Prostate gland (tissue), 2 donors: ENCODE measurements at regions not wholly inside any gene's neighbourhood (a gene's known extent, or its start where the extent isn't known, plus 50 kb on each side); places are given as distances from the start of the nearest gene placed in this dataset.

Experiments
- POLR2A ChIP-seq: fragments of 450-650 bp; IDR thresholded peaks from one replicate; pipeline ENCODE4 v1.6.1; 2016; ENCODE audit warnings: antibody characterized with exemption, mild to moderate bottlenecking
- TF ChIP-seq, protein P1 (sequence below), 4 experiments: fragments of 200-600 bp in 2 of 4; fragments of 450-650 bp in 2 of 4; sonication (generic) in 2 of 4; IDR thresholded peaks; 1 replicate in 3 of 4; 2 replicates in 1 of 4; pipeline ENCODE4 v1.5.1; 2016 to 2019; ENCODE audit warnings: antibody characterized with exemption in 4 of 4, mild to moderate bottlenecking in 2 of 4, moderate library complexity in 2 of 4

- no peak for TF ChIP-seq POLR2A
- TF ChIP-seq, protein P1, sequence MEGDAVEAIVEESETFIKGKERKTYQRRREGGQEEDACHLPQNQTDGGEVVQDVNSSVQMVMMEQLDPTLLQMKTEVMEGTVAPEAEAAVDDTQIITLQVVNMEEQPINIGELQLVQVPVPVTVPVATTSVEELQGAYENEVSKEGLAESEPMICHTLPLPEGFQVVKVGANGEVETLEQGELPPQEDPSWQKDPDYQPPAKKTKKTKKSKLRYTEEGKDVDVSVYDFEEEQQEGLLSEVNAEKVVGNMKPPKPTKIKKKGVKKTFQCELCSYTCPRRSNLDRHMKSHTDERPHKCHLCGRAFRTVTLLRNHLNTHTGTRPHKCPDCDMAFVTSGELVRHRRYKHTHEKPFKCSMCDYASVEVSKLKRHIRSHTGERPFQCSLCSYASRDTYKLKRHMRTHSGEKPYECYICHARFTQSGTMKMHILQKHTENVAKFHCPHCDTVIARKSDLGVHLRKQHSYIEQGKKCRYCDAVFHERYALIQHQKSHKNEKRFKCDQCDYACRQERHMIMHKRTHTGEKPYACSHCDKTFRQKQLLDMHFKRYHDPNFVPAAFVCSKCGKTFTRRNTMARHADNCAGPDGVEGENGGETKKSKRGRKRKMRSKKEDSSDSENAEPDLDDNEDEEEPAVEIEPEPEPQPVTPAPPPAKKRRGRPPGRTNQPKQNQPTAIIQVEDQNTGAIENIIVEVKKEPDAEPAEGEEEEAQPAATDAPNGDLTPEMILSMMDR (IDR thresholded peaks at IDR 0.05): no peak
Measured at GRCh38 chr3:95775486-95776094, 1038.8 kb upstream of the EPHA6 start.
